ENCODE measurements at regions not wholly inside any gene's neighbourhood (a gene's known extent, or its start where the extent isn't known, plus 50 kb on each side); places are given as distances from the start of the nearest gene placed in this dataset.
A peak's percentile ranks its signal among the peaks of the same experiment; 100 is the strongest.

GRCh38 chr5:168047669-168048111 lies 243.8 kb upstream of the WWC1 start:
- TF ChIP-seq CTCF (IDR thresholded peaks at IDR 0.05): peak; percentile 49
- TF ChIP-seq ZFX (IDR thresholded peaks at IDR 0.05; ENCODE audit: borderline replicate concordance): no peak
